Neural cell (in vitro differentiated cells): ENCODE measurements at regions not wholly inside any gene's neighbourhood (a gene's known extent, or its start where the extent isn't known, plus 50 kb on each side); places are given as distances from the start of the nearest gene placed in this dataset.

Experiments
- CTCF ChIP-seq: fragments of 450-650 bp; IDR thresholded peaks from 2 replicates; pipeline ENCODE4 v1.5.1; 2014; ENCODE audit warnings: antibody characterized with exemption, mild to moderate bottlenecking, moderate library complexity; ENCODE audit not compliant: poor library complexity, severe bottlenecking
- POLR2AphosphoS5 ChIP-seq: IDR thresholded peaks from 2 replicates; pipeline ENCODE4 v1.6.1; 2012
- RAD21 ChIP-seq: fragments of 450-650 bp; conservative IDR thresholded peaks from 2 replicates; pipeline ENCODE4 v1.6.1; 2014; ENCODE audit warnings: antibody characterized with exemption, mild to moderate bottlenecking, moderate library complexity
- SMC3 ChIP-seq: fragments of 450-650 bp; conservative IDR thresholded peaks from 2 replicates; pipeline ENCODE4 v1.6.1; 2014; ENCODE audit warnings: antibody characterized with exemption, mild to moderate bottlenecking, moderate library complexity; ENCODE audit not compliant: poor library complexity
- TAF1 ChIP-seq: IDR thresholded peaks from 2 replicates; pipeline ENCODE4 v1.6.1; 2012; ENCODE audit warnings: low read depth

GRCh38 chr13:100787899-100788298 lies 113.3 kb upstream of the TMTC4 start:
- no peak for TF ChIP-seq CTCF
- TF ChIP-seq POLR2AphosphoS5: no peak
- TF ChIP-seq SMC3: no peak
- no peak for TF ChIP-seq RAD21
- TF ChIP-seq TAF1: no peak
